ENCODE measurements at regions not wholly inside any gene's neighbourhood (a gene's known extent, or its start where the extent isn't known, plus 50 kb on each side); places are given as distances from the start of the nearest gene placed in this dataset.

GRCh38 chr12:34396006-34396860, 373.9 kb downstream of the ALG10 start:
- no peak for DNase-seq (ENCODE audit: low read depth)
- H3K27me3 ChIP-seq (replicated peaks; ENCODE audit: control insufficient read depth, insufficient read depth, low read length): no peaks in the 10 kb centered on the region
- H3K9ac ChIP-seq (ENCODE audit: low read length): no peak overlapping the region
- H3K4me1 ChIP-seq (ENCODE audit: control insufficient read depth, insufficient read depth, low read length): no peaks in the 10 kb centered on the region
- no peaks in the 10 kb centered on the region for H3K9me3 ChIP-seq (ENCODE audit: control insufficient read depth, low read length)
- no peak overlapping the region for H3K4me3 ChIP-seq (ENCODE audit: low read length)
- H3K36me3 ChIP-seq (ENCODE audit: control insufficient read depth, insufficient read depth, low read length, severe bottlenecking): no peaks in the 10 kb centered on the region

- H3K9ac ChIP-seq (ENCODE audit: low read length): no peak overlapping the region
These were observed 374.7 kb downstream of the ALG10 start for GRCh38 chr12:34396861-34397590.

GRCh38 chr12:34397591-34398365, 375.5 kb downstream of the ALG10 start:
- no peak overlapping the region for H3K4me3 ChIP-seq (ENCODE audit: low read length)
- H3K27me3 ChIP-seq (replicated peaks; ENCODE audit: control insufficient read depth, insufficient read depth, low read length): no peaks in the 10 kb centered on the region
- H3K4me1 ChIP-seq (ENCODE audit: control insufficient read depth, insufficient read depth, low read length): no peaks in the 10 kb centered on the region
- H3K9me3 ChIP-seq (ENCODE audit: control insufficient read depth, low read length): no peaks in the 10 kb centered on the region
- no peaks in the 10 kb centered on the region for H3K36me3 ChIP-seq (ENCODE audit: control insufficient read depth, insufficient read depth, low read length, severe bottlenecking)
- no peak overlapping the region for H3K9ac ChIP-seq (ENCODE audit: low read length)
- DNase-seq (ENCODE audit: low read depth): no peak

More at GRCh38 chr12:34396861-34397590, 374.7 kb downstream of the ALG10 start:
- Histone ChIP-seq H3K4me3 (ENCODE audit: low read length) (no peak overlapping the region), H3K36me3 (ENCODE audit: control insufficient read depth, insufficient read depth, low read length, severe bottlenecking) (no peaks in the 10 kb centered on the region), H3K4me1 (ENCODE audit: control insufficient read depth, insufficient read depth, low read length) (no peaks in the 10 kb centered on the region), H3K27me3 (replicated peaks; ENCODE audit: control insufficient read depth, insufficient read depth, low read length) (no peaks in the 10 kb centered on the region), H3K9me3 (ENCODE audit: control insufficient read depth, low read length) (no peaks in the 10 kb centered on the region)
- DNase-seq (ENCODE audit: low read depth): no peak

DNA sequence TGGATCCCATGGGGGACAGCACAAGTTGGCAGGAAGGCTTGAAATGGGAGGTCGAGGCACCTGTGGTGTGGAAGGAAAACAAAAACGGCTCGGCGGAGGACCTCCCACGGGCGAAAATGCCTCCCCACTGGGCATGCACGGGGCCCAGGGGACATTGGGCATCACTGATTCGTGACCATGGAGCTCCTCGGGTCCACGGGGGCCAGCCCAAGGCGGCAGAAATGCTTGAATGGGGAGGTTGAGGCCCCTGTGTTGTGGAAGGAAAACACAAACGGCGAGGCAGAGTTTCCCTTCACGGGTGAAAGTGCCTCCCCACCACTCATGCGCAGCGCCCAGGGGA, 376.0 kb downstream of the ALG10 start:
- no peak for DNase-seq (ENCODE audit: low read depth)
- H3K4me1 ChIP-seq (ENCODE audit: control insufficient read depth, insufficient read depth, low read length): no peaks in the 10 kb centered on the region
- H3K9ac ChIP-seq (ENCODE audit: low read length): no peak overlapping the region
- no peaks in the 10 kb centered on the region for H3K27me3 ChIP-seq (replicated peaks; ENCODE audit: control insufficient read depth, insufficient read depth, low read length)
- H3K36me3 ChIP-seq (ENCODE audit: control insufficient read depth, insufficient read depth, low read length, severe bottlenecking): no peaks in the 10 kb centered on the region
- no peaks in the 10 kb centered on the region for H3K9me3 ChIP-seq (ENCODE audit: control insufficient read depth, low read length)
- no peak overlapping the region for H3K4me3 ChIP-seq (ENCODE audit: low read length)

GRCh38 chr12:34398706-34399630, 376.7 kb downstream of the ALG10 start:
- no peak overlapping the region for H3K4me3 ChIP-seq (ENCODE audit: low read length)

DNA sequence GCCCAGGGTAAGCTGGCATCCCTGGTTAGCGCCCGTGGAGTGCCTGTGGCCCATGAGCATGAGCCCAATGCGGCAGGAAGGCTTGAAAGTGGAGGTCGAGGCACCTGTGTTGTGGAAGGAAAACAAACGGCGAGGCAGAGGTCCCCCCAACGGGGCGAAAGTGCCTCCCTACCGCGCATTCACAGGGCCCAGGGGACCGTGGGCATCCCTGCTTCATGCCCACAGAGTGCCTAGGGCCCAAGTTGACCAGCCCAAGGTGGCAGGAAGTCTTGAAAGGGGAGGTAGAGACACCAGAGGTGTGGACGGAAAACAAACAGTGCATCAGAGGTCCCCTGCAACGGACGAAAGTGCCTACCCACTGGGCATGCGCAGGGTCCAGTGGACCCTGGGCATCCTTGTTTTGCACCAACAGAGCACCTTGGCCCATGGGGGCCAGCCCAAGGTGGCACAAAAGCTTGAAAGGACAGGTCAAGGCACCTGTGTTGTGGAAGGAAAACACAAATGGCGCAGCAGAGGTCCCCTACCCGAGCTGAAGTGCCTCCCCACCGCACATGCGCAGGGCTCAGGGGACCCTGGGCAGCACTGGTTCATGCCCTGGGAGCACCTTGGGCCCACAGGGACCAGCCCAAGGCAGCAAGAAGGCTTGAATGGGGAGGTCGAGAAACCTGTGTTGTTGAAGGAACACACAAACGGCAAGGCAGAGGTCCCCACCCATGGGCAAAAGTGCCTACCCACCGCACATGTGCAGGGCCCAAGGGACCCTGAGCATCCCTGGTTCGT, 377.5 kb downstream of the ALG10 start:
- Histone ChIP-seq H3K36me3 (ENCODE audit: control insufficient read depth, insufficient read depth, low read length, severe bottlenecking) (no peaks in the 10 kb centered on the region), H3K4me1 (ENCODE audit: control insufficient read depth, insufficient read depth, low read length) (no peaks in the 10 kb centered on the region), H3K9ac (ENCODE audit: low read length) (no peak overlapping the region), H3K27me3 (replicated peaks; ENCODE audit: control insufficient read depth, insufficient read depth, low read length) (no peaks in the 10 kb centered on the region), H3K4me3 (ENCODE audit: low read length) (no peak overlapping the region), H3K9me3 (ENCODE audit: control insufficient read depth, low read length) (no peaks in the 10 kb centered on the region)
- no peak for DNase-seq (ENCODE audit: low read depth)

More at GRCh38 chr12:34398706-34399630, 376.7 kb downstream of the ALG10 start:
- DNase-seq (ENCODE audit: low read depth): no peak
- Histone ChIP-seq H3K4me1 (ENCODE audit: control insufficient read depth, insufficient read depth, low read length) (no peaks in the 10 kb centered on the region), H3K36me3 (ENCODE audit: control insufficient read depth, insufficient read depth, low read length, severe bottlenecking) (no peaks in the 10 kb centered on the region), H3K9me3 (ENCODE audit: control insufficient read depth, low read length) (no peaks in the 10 kb centered on the region), H3K9ac (ENCODE audit: low read length) (no peak overlapping the region), H3K27me3 (replicated peaks; ENCODE audit: control insufficient read depth, insufficient read depth, low read length) (no peaks in the 10 kb centered on the region)

- no peak for DNase-seq (ENCODE audit: low read depth)
- Histone ChIP-seq H3K36me3 (ENCODE audit: control insufficient read depth, insufficient read depth, low read length, severe bottlenecking) (no peaks in the 10 kb centered on the region), H3K4me1 (ENCODE audit: control insufficient read depth, insufficient read depth, low read length) (no peaks in the 10 kb centered on the region), H3K9me3 (ENCODE audit: control insufficient read depth, low read length) (no peaks in the 10 kb centered on the region), H3K27me3 (replicated peaks; ENCODE audit: control insufficient read depth, insufficient read depth, low read length) (no peaks in the 10 kb centered on the region), H3K9ac (ENCODE audit: low read length) (no peak overlapping the region), H3K4me3 (ENCODE audit: low read length) (no peak overlapping the region)
These were observed 378.1 kb downstream of the ALG10 start for GRCh38 chr12:34400411-34400881.

GRCh38 chr12:34400986-34401658, 378.8 kb downstream of the ALG10 start:
- no peaks in the 10 kb centered on the region for H3K36me3 ChIP-seq (ENCODE audit: control insufficient read depth, insufficient read depth, low read length, severe bottlenecking)
- H3K4me1 ChIP-seq (ENCODE audit: control insufficient read depth, insufficient read depth, low read length): no peaks in the 10 kb centered on the region
- H3K9ac ChIP-seq (ENCODE audit: low read length): no peak overlapping the region
- no peaks in the 10 kb centered on the region for H3K9me3 ChIP-seq (ENCODE audit: control insufficient read depth, low read length)
- H3K27me3 ChIP-seq (replicated peaks; ENCODE audit: control insufficient read depth, insufficient read depth, low read length): no peaks in the 10 kb centered on the region
- H3K4me3 ChIP-seq (ENCODE audit: low read length): no peak overlapping the region
- DNase-seq (ENCODE audit: low read depth): no peak

DNA sequence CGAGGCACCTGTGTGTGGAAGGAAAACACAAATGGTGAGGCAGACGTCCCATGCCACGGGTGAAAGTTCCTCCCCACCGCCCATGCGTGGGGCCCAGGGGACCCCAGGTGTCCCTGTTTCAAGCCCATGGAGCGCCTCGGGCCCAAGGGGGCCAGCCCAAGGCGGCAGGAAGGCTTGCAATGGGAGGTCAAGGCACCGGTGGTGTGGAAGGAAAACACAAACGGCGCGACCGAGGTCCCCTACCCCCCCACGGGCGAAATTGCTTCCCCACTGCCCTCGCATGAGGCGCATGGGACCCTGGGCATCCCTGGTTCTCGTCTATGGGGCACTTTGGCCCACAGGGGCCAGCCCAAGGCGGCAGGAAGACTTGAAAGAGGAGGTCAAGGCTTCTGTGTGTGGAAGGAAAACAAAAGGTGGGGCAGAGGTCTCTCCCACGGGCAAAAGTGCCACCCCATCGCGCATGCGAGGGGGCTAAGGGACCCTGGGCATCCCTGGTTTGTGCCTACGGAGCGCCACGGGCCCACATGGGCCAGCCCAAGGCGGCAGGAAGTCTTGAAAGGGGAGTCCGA, 379.4 kb downstream of the ALG10 start:
- no peak for DNase-seq (ENCODE audit: low read depth)
- no peaks in the 10 kb centered on the region for H3K4me1 ChIP-seq (ENCODE audit: control insufficient read depth, insufficient read depth, low read length)
- H3K36me3 ChIP-seq (ENCODE audit: control insufficient read depth, insufficient read depth, low read length, severe bottlenecking): no peaks in the 10 kb centered on the region
- H3K9ac ChIP-seq (ENCODE audit: low read length): no peak overlapping the region
- H3K27me3 ChIP-seq (replicated peaks; ENCODE audit: control insufficient read depth, insufficient read depth, low read length): no peaks in the 10 kb centered on the region
- H3K9me3 ChIP-seq (ENCODE audit: control insufficient read depth, low read length): peaks cover 2% of the 10 kb centered on the region
- no peak overlapping the region for H3K4me3 ChIP-seq (ENCODE audit: low read length)

Measured in adipocyte (in vitro differentiated cells).